ENCODE measurements at regions not wholly inside any gene's neighbourhood (a gene's known extent, or its start where the extent isn't known, plus 50 kb on each side); places are given as distances from the start of the nearest gene placed in this dataset.
"Not testable (repeated sequence)": the region's sequence is repeated elsewhere in the genome, so short reads cannot be mapped to it uniquely, and the experiment has no call there.

- H3K27ac ChIP-seq, result peak overlapping the region; percentile 1; the same call in 1 of the 2 replicates
- TF ChIP-seq ZFX (IDR thresholded peaks at IDR 0.05; ENCODE audit: borderline replicate concordance), result no peak
- TF ChIP-seq, protein P1, sequence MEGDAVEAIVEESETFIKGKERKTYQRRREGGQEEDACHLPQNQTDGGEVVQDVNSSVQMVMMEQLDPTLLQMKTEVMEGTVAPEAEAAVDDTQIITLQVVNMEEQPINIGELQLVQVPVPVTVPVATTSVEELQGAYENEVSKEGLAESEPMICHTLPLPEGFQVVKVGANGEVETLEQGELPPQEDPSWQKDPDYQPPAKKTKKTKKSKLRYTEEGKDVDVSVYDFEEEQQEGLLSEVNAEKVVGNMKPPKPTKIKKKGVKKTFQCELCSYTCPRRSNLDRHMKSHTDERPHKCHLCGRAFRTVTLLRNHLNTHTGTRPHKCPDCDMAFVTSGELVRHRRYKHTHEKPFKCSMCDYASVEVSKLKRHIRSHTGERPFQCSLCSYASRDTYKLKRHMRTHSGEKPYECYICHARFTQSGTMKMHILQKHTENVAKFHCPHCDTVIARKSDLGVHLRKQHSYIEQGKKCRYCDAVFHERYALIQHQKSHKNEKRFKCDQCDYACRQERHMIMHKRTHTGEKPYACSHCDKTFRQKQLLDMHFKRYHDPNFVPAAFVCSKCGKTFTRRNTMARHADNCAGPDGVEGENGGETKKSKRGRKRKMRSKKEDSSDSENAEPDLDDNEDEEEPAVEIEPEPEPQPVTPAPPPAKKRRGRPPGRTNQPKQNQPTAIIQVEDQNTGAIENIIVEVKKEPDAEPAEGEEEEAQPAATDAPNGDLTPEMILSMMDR (IDR thresholded peaks at IDR 0.05), result no peak
Measured at GRCh38 chr6:79377047-79377446, 142.6 kb upstream of the HMGN3 start.

DNA sequence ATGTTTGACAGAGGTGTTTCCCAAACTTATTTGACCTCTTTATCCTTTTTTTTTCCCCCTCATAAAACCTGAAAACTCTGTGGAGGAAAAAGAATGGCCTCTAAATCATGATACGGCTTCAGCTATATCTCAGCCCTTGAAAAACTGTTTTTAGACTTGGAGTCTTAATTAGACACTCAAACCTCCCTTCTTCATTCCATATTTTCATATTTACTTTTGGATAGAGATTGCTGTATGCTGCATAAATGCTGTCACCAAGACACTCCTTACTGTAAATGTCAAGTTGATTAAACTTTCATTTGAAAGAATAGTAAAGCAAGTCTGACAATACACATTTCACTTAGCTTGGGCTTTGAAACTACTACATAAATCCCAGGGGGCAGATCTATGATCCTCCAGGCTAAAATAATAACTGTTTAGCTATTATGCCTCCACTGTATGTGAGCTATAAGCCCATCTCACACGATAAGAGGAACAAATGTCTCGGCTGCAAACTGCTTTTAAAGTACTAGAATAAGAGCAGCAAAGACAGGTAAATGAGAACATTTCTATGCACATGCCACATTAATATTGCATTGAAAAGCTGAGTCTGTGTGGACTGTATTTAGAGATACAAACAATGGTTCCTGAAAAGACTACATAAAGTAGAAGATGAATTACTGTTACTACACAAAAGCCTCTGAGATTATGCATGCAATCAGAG is 141.3 kb upstream of the HMGN3 start:
- H3K27ac ChIP-seq, result no peak overlapping the region

DNA sequence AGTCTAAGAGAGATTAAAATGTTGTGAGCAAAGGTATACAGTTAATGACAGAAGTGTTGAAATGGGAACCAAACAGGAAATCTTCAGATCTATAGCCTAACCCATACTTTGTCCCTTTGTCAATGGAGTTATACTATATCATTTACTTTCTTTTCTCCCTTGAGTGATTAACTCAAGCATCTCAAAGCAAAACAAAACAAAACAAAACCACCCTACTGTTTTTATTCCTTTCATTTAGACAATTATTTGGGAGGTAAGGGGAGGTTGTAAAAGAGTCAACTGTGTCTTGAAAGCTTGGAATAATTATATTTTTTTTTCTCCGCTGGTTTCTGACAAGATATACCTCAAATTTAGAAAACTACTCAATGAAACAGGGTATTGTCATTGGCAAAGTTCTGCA is 139.8 kb upstream of the HMGN3 start:
- no peak overlapping the region for H3K27ac ChIP-seq
- TF ChIP-seq, protein P1 (IDR thresholded peaks at IDR 0.05), result no peak
- TF ChIP-seq ZFX (IDR thresholded peaks at IDR 0.05; ENCODE audit: borderline replicate concordance), result no peak

More for the DNA sequence above, 141.3 kb upstream of the HMGN3 start:
- TF ChIP-seq ZFX (IDR thresholded peaks at IDR 0.05; ENCODE audit: borderline replicate concordance), result no peak
- TF ChIP-seq, protein P1 (IDR thresholded peaks at IDR 0.05), result no peak

DNA sequence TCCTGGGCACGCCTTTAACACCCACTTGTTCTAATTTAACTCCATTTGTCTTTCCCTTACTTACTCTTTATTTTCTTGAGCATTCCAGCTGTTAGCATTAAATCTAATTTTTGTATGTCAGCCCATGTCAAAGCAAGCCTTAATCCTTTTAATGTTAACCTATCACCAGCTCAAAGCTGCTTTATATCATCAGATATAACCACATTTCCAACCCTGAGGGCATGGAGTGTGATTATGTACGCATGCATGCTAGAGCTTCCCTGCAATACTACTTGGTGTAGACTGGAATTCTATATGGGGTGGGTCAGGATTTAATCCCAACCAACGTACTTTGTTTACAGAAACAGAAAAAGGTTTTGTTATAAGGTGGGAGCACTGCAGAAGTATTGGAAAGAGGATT is 139.4 kb upstream of the HMGN3 start:
- no peak overlapping the region for H3K27ac ChIP-seq
- TF ChIP-seq, protein P1 (IDR thresholded peaks at IDR 0.05), result no peak
- no peak for TF ChIP-seq ZFX (IDR thresholded peaks at IDR 0.05; ENCODE audit: borderline replicate concordance)

DNA sequence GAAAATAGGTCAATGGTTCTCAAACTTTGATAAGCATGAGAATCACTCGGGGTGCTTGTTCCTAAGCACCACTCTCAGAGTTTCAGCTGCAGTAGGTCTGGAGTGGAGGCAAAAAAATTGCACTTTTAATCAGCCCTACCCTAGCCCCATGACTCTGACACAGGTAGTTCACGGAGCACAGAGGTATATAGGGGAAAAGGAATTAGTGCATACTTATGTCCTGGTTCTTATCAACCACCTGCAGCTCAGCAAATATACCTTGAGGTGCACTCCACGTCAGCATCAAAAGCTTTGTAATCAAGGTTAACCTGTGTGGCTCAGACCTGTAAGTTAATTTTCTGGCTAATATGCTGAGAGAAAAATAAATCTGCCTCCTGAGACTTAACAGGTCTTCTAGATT is 138.8 kb upstream of the HMGN3 start:
- H3K27ac ChIP-seq, result no peak overlapping the region
- TF ChIP-seq, protein P1 (IDR thresholded peaks at IDR 0.05), result no peak
- TF ChIP-seq ZFX (IDR thresholded peaks at IDR 0.05; ENCODE audit: borderline replicate concordance), result no peak

- H3K27ac ChIP-seq, result no peak overlapping the region
- TF ChIP-seq ZFX (IDR thresholded peaks at IDR 0.05; ENCODE audit: borderline replicate concordance), result no peak
- TF ChIP-seq, protein P1 (IDR thresholded peaks at IDR 0.05), result no peak
Measured at GRCh38 chr6:79372757-79373156, 138.3 kb upstream of the HMGN3 start.

DNA sequence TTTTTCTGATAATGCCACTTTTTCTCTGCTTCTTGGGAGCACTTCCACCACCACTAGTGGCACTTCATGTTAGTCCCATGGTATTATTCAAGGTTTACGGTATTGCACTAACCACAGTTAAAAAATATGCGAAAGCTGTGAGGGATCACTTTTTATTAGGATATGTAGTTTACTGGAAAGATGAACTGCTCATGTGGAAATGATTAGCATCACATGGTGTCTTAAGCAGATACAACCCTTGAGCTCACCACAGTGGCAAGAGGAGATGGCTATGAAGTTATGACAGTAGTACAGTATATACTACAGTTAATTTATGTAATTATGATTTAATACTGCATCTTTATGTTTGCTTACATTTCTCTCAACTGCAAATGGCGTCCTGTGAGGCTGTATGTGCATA is 134.5 kb upstream of the HMGN3 start:
- TF ChIP-seq ZFX (IDR thresholded peaks at IDR 0.05; ENCODE audit: borderline replicate concordance), result no peak
- TF ChIP-seq, protein P1 (IDR thresholded peaks at IDR 0.05), result no peak
- H3K27ac ChIP-seq, result no peak overlapping the region

- not testable (repeated sequence) for H3K27ac ChIP-seq
Measured at GRCh38 chr6:79363441-79363840, 129.0 kb upstream of the HMGN3 start.

- H3K27ac ChIP-seq, result not testable (repeated sequence)
Measured at GRCh38 chr6:79361074-79361473, 126.6 kb upstream of the HMGN3 start.

Measured in 22Rv1 (cell line).